HG02623 (cell line): ENCODE measurements at regions not wholly inside any gene's neighbourhood (a gene's known extent, or its start where the extent isn't known, plus 50 kb on each side); places are given as distances from the start of the nearest gene placed in this dataset.
A peak's percentile ranks its signal among the peaks of the same experiment; 100 is the strongest.

Experiments used
- ATAC-seq: cut with Tn5 transposase; IDR thresholded peaks from one replicate; pipeline ENCODE4 v1.9.1; 2021; ENCODE audit warnings: moderate library complexity; ENCODE audit not compliant: unreplicated experiment

GRCh38 chr1:87949711-87950110 is 621.0 kb downstream of the LMO4 start:
- ATAC-seq = no peak

- ATAC-seq = no peak
Measured at GRCh38 chr1:87950369-87950768, 621.7 kb downstream of the LMO4 start.

- ATAC-seq = no peak
Measured at GRCh38 chr1:87951409-87951808, 622.7 kb downstream of the LMO4 start.

GRCh38 chr1:87951852-87952251 is 623.2 kb downstream of the LMO4 start:
- no peak for ATAC-seq

- no peak for ATAC-seq
Measured at GRCh38 chr1:87953121-87953520, 624.4 kb downstream of the LMO4 start.

GRCh38 chr1:87953732-87954344 is 625.2 kb downstream of the LMO4 start:
- peak; percentile 91 for ATAC-seq

- no peak for ATAC-seq
Measured at GRCh38 chr1:87955038-87955437, 626.4 kb downstream of the LMO4 start.

- no peak for ATAC-seq
Measured at GRCh38 chr1:87956072-87956471, 627.4 kb downstream of the LMO4 start.

GRCh38 chr1:87956750-87957149 is 628.1 kb downstream of the LMO4 start:
- ATAC-seq = no peak

GRCh38 chr1:87957331-87957730 is 628.7 kb downstream of the LMO4 start:
- ATAC-seq = no peak

- ATAC-seq = no peak
Measured at GRCh38 chr1:87958201-87958600, 629.5 kb downstream of the LMO4 start.

- no peak for ATAC-seq
Measured at GRCh38 chr1:87958716-87959115, 630.0 kb downstream of the LMO4 start.

GRCh38 chr1:87959236-87959635 is 630.6 kb downstream of the LMO4 start:
- ATAC-seq = no peak

- ATAC-seq = no peak
Measured at GRCh38 chr1:87961992-87962391, 633.3 kb downstream of the LMO4 start.

- ATAC-seq = no peak
Measured at GRCh38 chr1:87963556-87963955, 634.9 kb downstream of the LMO4 start.

GRCh38 chr1:87965193-87965592 is 636.5 kb downstream of the LMO4 start:
- ATAC-seq = no peak

GRCh38 chr1:87968197-87968955 is 639.7 kb downstream of the LMO4 start:
- ATAC-seq = no peak

GRCh38 chr1:87969040-87969439 is 640.4 kb downstream of the LMO4 start:
- ATAC-seq = no peak

GRCh38 chr1:87972811-87973210 is 644.1 kb downstream of the LMO4 start:
- ATAC-seq = no peak

GRCh38 chr1:87973896-87974295 is 645.2 kb downstream of the LMO4 start:
- ATAC-seq = no peak

GRCh38 chr1:87976316-87976715 is 647.6 kb downstream of the LMO4 start:
- no peak for ATAC-seq

- no peak for ATAC-seq
Measured at GRCh38 chr1:87977145-87977544, 648.5 kb downstream of the LMO4 start.

- no peak for ATAC-seq
Measured at GRCh38 chr1:87979079-87979478, 650.4 kb downstream of the LMO4 start.
